Left ventricle myocardium superior (tissue), 1 donor: ENCODE measurements at regions not wholly inside any gene's neighbourhood (a gene's known extent, or its start where the extent isn't known, plus 50 kb on each side); places are given as distances from the start of the nearest gene placed in this dataset.
A peak's percentile ranks its signal among the peaks of the same experiment; 100 is the strongest.
"Not testable (repeated sequence)": the region's sequence is repeated elsewhere in the genome, so short reads cannot be mapped to it uniquely, and the experiment has no call there.

Experiments
- ATAC-seq: fragments of 200-7000 bp; cut with Tn5 transposase; one replicate; pipeline ENCODE4 v1.9.1; 2020; ENCODE audit warnings: mild to moderate bottlenecking, moderate library complexity
- DNase-seq: peaks from one replicate; pipeline ENCODE4 v3.0.0-alpha.2; 2020
- intact Hi-C: fragments of 100-400 bp; cut with micrococcal nuclease; formaldehyde crosslinking; loops from one replicate; pipeline ENCODE4 v1.11.0; 2022
- donor health status: DM: no; HTN: yes; CAD: no; lungs with severe emphysema.

DNA sequence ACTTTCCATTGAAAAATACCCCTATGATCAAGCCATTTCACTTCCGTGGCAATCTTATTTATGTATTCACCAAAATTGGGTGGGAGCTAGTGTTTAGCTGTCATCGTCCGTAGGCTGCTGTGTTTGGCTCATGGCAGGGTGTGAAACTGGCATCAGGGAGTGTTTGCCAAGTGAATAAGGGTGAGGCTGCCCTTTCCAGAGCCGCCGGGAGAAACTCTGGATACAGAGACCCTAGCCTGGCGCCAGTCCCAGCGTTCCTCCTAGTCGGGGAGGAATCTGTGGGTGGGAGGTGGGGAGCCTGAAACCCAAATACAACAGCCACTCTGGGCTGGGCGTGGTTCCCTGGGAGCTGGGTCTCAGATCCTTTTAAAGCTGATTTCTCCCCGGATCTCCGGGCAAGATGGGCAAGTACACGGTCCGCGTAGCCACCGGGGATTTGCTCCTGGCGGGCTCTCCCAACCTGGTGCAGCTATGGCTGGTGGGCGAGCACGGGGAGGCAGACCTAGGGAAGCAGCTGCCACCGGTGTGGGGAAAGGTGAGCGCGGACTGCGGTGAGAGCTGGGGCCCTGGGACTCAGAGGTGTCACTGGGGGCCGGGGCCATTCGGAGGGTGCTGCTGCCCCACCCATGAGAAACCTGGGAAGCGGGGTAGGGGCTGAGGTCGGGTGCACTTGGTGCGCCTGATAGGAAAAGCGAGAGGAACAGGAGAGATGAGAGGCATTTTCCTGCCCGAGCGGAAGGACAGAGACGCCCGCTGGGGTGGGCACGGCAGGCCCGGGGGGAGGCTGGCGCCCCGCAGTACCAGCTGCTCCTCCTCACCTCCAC, 62.1 kb upstream of the TEKT1 start:
- ATAC-seq (no peak), DNase-seq (no peak)
- intact Hi-C loops, result no loop called here

DNA sequence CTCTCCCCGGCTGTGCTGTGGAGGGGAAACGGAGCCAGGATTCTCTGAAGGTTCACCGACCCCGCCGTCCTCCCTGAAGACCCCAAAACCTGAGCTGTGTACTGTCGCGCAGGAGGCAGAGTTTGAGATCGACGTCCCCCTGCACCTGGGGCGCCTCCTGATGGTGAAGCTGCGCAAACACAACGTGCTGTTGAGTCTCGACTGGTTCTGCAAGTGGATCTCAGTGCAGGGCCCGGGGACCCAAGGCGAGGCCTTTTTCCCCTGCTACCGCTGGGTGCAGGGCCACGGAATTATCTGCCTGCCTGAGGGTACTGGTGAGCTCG, 62.6 kb upstream of the TEKT1 start:
- intact Hi-C loops, result no loop called here
- no peak for ATAC-seq
- DNase-seq, result no peak

GRCh38 chr17:6901086-6901485, 69.6 kb upstream of the TEKT1 start:
- DNase-seq, result no peak
- ATAC-seq, result no peak
- intact Hi-C loops, result no loop called here

GRCh38 chr17:6903326-6903900, 71.9 kb upstream of the TEKT1 start:
- no peak for DNase-seq
- intact Hi-C loops, result no loop called here
- no peak for ATAC-seq

- DNase-seq (no peak), ATAC-seq (no peak)
- intact Hi-C loops, result no loop called here
These were observed 77.3 kb upstream of the TEKT1 start for GRCh38 chr17:6908807-6909206.

DNA sequence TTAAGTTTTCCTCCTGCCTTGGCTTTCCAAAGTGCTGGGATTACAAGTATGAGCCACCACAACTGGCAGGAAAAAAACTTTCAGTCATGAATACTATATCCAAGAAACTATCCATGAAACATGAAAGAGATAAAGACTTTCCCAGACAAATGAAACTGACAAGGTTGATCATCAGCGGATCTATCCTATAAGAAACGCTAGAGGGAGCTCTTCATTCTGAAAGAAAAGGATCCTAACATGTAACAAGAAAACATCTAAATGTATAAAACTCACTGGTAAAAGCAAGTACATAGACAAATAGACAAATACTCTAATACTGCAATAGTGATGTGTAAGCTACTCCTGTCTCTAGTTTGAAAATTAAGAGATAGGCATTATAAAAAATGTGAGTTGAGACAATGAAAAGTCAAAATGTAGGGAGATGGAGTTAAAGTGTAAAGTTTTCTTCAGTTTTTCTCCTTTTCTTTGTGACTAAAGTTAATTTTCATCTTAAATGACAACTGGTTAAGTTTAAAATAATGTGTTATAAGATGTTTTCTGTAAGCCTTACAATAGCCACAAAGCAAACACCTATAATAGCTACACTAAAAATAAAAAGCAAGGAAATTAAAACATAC, 79.6 kb upstream of the TEKT1 start:
- no peak for ATAC-seq
- intact Hi-C loops, result loop anchor here (5.0 kb wide), 1 partner anchor 91 kb away; no protein-coding TSS in a partner anchor
- no peak for DNase-seq

DNA sequence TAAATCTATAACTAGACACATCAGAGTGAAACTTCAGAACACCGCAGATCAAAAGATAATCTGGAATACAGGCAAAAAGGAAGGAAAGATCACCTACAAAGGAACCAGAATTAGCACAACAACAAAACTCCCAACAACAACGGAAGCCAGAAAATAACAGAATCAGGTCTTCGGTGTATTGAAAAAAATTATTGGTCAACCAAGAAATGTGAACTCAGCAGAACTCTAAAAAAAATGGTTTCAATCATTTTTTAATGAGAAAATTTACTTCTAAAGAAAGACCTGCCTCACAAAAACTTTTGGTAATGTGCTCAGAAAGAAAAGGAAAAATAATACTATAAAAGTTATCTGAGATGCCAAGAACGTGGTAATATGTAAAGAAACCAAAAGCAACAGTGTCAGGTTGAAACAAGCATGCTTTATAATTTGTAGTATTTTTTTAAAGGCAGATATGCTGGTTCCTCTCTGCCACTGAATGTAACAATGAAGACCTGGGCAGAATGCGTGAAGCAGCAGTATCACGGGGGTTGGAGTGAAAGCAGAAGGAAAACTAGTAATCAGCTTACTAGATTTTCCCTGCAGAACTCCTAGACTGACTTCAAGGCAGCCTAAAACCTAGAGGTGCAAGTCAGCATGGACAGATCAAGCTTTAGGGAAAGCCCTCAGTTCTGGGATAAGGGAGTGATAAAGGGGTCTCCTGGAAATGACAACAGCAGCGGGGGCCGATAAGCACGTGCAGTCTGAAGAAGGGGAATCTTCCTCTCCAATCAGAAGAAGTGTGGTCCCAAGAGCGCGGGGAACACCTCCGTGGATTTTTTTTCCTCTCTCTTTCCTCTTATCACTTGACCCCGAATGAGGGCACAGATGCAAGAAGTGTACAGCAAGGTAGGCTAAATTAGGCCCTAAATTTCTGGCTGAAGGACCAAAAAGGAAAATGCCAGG, 80.9 kb upstream of the TEKT1 start:
- intact Hi-C loops, result loop anchor here (5.0 kb wide), 1 partner anchor 90 kb away; no protein-coding TSS in a partner anchor
- DNase-seq (no peak), ATAC-seq (no peak)

GRCh38 chr17:6913608-6914443, 82.0 kb upstream of the ALOX12 start:
- intact Hi-C loops, result loop anchor here (5.0 kb wide), 1 partner anchor 88 kb away; no protein-coding TSS in a partner anchor
- DNase-seq (peak; percentile 82), ATAC-seq (peak; percentile 84)

GRCh38 chr17:6914711-6915110, 81.1 kb upstream of the ALOX12 start:
- no peak for DNase-seq
- intact Hi-C loops, result loop anchor here (5.0 kb wide), 1 partner anchor 88 kb away; no protein-coding TSS in a partner anchor
- ATAC-seq, result no peak

DNA sequence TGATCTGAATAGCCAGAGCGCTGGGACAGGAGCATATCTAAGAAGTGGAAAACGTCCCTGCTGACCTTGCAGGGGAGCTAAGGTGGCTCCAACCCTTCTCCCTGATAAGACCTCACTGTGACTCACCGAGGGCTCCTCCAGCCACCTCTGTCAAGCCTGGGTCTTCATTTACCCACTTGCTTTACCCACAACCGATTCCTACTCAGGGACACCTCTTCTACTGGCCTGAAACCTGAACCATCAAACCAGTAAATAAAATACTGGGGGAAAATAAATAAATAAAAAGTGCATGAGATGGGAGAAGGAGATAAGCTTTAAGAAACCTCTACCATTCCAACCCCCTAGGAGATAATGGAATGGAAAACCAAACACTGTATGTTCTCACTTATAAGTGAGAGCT, 80.2 kb upstream of the ALOX12 start:
- intact Hi-C loops, result no loop called here
- ATAC-seq, result no peak
- DNase-seq, result no peak

DNA sequence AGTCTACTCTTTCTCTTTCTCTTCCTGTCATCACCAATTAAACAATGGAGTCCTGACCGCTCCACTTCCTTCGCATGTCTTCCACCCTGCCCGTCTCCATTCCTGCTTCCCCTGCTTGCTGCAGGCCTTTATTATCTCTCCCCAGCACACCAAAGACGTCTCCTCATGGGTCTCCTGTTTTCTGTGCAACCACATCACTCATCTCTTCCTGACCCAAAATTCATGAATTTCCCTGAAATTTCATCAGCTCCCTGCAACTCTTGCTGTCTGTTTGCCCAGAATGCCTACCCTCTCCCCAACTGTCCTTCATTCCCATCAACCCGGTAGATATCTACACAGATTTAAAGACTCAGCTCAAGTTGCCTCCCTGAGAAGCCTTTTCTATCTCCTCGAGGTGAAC, 76.7 kb upstream of the ALOX12 start:
- ATAC-seq (no peak), DNase-seq (no peak)
- intact Hi-C loops, result no loop called here

- ATAC-seq, result no peak
- DNase-seq, result no peak
- intact Hi-C loops, result no loop called here
These were observed 72.5 kb upstream of the ALOX12 start for GRCh38 chr17:6923385-6923784.

DNA sequence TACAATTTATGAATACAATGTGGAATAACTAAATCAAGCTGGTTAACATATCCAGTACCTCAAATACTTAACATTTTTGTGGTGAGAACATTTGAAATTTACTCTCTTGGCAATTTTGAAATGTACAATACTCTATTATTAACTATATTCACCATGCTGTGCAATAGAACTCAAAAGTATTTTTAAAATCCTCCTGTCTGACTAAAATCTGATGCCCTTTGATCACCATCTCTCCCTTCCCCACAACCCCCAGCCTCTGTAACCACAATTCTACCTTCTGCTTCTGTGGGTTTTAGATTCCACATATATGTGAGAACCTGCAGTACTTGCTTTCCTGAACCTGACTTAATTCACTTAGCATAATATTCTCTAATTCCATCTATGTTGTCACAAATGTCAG, 71.6 kb upstream of the ALOX12 start:
- ATAC-seq, result no peak
- intact Hi-C loops, result no loop called here
- no peak for DNase-seq

- no peak for ATAC-seq
- DNase-seq, result no peak
- intact Hi-C loops, result no loop called here
These were observed 69.2 kb upstream of the ALOX12 start for GRCh38 chr17:6926667-6927066.

DNA sequence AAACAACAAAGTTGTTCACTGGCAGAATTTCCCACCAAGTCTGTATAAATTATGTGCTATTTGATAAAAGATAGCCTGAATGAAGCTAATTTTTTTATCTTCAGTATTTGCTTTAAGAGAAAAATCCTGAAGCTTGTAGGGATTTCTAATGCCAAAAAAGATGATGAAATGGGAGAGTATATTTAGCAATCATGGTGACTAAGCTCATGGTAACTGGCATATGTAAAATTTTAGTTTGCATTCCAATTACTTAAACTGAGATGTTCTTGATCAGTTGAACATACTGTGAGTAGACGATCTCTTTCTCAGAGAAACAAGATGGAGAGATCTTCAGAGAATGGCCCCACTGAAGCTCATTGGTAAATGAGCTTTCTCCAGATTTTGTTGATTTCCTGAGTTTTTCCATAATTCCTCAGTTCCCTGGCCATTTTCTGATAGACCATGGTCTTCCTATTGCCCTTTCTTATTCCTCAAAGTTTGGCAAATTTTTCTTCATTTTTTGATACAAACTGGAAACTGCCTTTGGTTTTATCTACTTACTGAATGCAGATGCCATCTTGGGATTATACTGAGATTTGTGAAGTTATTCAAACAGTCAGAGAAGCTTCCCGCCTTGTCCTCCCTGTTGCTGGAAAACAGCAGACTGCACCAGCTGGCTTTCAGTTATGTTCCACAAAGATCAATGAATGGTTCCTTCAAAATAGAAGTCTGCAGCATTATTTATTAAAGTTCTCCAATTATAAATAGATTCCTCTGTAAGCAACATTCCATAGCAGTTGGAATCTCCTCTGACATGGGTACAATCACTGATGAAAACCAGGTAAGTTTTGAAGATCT, 68.3 kb upstream of the ALOX12 start:
- no peak for DNase-seq
- intact Hi-C loops, result no loop called here
- no peak for ATAC-seq

- intact Hi-C loops, result no loop called here
- DNase-seq, result no peak
- no peak for ATAC-seq
These were observed 67.7 kb upstream of the ALOX12 start for GRCh38 chr17:6928193-6928592.

DNA sequence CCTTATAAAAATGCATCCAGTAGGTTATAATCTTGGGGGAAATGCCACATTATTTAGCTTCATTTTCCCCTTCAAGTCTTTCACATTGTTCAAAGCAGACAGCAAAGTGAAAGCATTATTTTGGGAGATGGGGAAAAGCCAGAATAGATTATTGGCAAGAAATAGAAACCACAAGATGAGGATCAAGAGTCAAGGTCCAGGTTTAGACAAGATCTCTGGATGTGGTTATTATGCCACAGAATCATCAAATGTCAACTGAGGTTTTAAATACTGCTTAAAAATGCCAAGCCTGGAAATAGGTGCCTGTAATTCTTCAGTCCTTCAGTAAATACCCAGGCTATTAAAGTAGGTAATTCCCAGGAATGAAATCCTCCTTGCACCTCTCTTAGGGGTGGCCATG, 65.1 kb upstream of the ALOX12 start:
- ATAC-seq (no peak), DNase-seq (no peak)
- intact Hi-C loops, result no loop called here

- DNase-seq, intact Hi-C loops, ATAC-seq: not testable (repeated sequence)
These were observed 61.3 kb upstream of the ALOX12 start for GRCh38 chr17:6934544-6934943.
